Hematopoietic multipotent progenitor cell treated with erythropoietin and hydrocortisone succinate and interleukin-3 and kit ligand, for 6 days (in vitro differentiated cells): ENCODE measurements at regions not wholly inside any gene's neighbourhood (a gene's known extent, or its start where the extent isn't known, plus 50 kb on each side); places are given as distances from the start of the nearest gene placed in this dataset.
A peak's percentile ranks its signal among the peaks of the same experiment; 100 is the strongest.

ENCODE experiments used
- DNase-seq: peaks from one replicate; pipeline ENCODE4 v3.0.0-alpha.2; 2015

DNA sequence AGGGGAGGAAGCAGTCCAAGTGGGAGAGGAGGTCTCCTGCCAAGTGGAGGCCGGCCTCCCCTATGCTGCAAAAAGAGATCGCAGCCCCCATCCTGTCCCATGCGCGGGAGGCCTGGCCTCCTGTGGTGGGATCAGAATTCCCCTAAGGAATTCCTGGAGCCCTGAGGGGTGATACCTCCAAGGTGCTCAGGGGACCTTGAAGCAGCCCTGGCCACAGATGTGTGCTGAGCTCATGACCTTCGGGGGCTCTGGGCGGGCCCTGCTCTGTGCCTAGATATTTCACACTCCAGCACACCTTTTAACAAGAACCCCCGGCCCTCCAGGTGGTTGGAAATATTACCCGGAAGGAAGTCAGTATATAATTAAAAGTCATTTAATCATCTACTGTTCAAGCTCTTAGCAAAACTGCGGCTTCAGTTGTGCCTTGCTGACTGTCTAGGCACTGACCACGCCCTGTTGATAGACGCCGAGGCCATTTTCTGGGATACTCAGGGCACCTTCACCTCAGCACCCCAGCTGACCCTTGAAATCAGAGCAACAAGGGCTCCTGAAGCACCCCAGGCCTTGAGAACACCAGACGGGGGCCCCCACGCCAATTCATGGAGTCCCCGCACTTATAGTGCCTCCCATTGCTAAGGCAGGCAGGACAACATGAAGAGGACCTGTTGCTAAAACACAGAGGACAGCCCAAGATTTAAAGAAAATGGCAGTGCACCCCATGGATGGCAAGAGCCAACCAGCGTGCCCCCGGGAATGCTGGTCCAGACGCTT, 119.1 kb downstream of the NDUFA10 start:
- no peak for DNase-seq

DNA sequence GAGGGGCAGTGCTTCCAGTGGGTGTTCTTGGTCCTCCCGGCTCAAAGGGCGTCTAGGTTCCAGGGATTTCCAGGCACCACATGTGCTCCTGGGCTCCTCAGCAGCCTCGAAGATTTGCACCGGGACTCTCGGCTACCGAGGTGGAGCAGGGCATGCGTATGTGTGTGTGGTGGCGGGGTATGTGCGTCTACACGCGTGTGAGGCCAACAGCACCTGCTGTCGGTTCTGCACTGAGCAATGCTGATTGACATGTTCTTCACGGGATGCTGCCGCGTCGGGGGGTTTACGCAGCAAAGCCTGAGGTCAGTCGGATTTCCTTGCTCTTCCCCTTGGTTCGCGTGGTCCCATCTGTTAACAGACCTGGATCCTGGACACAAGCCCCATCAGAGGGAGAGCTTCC, 119.8 kb downstream of the NDUFA10 start:
- DNase-seq = no peak

DNA sequence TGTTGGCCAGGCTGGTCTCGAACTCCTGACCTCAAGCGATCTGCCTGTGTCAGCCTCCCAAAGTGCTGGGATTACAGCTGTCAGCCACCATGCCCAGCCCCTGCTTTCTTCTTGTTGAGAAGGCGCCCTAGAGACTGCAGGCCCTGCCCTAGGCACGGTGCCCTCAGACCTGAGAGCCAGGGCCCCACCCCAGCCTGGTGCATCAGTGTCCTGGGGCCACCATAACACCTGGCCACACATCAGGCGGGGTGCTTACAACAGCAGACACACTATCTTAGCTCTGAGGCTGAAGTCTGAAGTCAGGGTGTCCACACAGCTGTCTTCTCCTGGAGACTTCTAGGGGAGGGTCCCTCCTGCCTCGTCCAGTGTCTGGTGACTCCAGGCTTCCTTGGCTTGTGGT, 120.6 kb downstream of the NDUFA10 start:
- DNase-seq = no peak

DNA sequence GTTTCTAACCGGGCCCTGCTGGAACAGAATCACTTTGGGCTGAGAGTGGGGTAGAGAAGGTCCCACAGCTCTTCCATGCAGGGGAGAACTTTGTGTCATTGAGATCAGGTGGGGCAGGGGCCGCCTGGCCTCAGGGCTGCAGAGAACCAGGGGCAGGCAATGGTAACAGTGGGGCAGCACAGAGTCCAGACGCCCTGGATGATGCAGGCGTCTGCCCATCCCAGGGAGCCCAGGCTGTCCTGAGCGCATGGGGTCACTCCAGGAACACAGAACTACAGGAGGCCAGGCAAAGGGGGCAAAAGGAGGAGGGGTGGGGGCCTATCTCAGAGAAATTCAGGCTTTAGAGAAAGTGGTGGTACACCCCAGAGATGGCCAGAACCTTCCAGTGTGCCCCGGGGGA, 121.3 kb downstream of the NDUFA10 start:
- no peak for DNase-seq

DNA sequence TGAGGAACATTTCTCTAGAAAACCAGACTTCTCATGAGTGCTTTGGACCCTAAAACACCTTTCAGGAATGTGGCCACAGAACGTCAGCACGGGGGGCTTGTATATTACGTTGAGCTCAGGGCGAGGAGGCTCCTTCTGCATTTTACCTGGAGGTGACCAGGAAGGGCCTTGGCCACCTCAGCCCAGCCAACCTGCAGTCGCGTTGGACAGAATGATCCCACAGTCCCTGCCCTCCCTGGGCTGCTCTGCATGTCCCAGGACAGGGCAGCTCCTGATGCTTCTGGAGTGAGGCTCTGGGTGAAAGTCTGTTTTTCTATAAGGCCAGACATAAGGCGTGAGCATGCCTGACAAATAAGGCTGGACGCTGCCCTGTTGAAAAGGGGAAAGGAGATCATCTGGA, 121.9 kb downstream of the NDUFA10 start:
- DNase-seq = no peak

DNA sequence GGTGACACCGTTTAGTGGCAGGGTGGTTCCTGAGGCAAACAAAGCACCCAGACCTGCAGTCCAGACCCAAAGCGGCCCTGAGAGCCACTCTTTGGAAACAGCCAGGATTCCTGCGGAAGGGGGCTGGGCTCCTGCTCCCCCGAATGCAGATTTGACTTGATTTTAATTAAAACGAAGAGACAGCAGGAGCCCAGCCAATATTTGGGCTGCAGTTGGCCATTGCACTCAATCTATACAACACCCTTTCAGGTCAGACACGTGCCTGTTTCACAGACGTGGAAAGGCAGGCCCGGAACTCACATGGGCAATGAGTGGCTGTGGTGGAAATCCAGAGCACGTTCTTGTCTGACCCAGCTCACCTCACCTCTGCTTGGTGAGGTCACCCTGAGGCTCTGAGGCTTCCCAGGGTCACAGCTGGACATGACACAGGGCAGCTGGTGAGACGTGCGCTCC, 122.4 kb downstream of the NDUFA10 start:
- DNase-seq = no peak

DNA sequence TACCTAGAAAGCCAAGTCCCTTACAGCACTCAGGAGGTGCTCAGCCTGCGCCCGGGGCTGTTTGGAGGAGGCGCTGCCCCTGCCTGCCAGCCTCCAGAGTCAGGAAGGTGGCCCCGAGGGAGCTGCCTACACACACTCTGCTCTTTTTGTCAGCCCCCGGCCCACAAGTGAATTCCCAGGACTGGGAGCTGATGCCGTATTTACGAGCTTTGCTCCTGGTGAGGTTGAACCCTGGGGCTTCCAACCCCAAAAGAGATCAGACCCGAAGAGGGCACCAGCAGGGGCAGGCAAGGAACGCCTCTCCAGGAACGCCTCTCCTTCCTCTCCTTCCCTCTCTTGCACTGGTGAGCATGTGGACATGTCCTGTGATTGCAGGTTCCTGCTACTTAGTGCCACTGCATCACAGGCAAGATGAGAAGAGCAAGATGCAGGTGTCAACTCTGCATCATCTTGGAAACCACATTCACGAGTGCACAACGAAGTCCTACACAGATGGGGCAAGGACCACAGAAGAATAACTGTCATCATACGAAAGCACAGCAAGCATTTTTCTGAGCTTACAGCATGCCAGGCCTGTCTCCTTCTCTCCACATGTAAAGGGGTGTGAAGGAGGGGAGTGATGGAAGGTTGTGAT, 126.7 kb downstream of the NDUFA10 start:
- no peak for DNase-seq

DNA sequence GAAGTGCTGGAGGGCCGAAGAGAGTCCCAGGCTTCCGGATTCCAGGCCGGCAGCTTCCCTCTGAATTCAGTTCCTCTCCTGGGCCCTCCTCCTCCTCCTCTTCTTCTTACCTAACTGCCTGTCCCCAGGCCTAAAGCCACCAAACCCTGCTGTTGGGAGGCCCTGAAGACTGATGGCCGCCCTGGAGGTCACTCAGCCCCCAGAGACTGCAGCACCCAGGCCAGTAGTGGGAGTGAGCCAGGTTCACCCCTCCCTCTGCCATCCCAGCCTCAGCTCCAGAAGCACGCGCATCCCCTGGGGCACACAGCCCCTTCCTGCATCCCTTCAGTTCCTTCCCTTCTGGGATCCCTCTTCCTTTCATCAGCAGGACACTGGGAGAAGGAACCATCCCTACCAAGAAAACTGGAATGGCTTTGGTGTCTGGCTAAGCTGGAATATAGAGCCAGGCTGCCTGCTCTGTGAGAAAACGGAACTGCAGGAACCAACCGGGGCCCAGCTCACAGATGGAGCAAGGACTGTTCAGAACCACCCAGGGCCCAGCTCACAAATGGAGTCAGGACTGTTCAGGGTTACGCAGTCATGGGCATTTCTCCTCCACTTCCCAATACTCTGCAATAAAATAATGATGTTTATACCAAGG, 127.4 kb downstream of the NDUFA10 start:
- DNase-seq = no peak

DNA sequence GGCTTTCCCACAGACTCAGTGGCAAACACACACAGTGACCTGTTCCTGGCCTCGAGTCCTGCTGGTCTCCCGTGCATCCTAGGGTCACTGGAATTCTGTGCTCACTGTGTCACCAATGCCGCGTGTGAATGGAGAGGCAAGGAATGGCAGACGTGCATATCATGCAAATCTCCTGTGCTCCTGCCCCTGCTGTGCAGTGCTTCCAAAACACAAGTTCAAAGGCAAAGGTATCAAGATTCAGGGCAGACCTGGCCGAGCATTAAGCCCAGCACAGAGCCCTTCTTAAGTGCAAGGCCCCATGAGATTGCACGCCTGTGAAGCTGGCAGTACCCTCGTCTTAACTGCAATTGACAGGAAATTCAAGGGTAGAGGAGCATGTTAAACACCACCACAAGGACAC, 129.1 kb downstream of the NDUFA10 start:
- DNase-seq = no peak

DNA sequence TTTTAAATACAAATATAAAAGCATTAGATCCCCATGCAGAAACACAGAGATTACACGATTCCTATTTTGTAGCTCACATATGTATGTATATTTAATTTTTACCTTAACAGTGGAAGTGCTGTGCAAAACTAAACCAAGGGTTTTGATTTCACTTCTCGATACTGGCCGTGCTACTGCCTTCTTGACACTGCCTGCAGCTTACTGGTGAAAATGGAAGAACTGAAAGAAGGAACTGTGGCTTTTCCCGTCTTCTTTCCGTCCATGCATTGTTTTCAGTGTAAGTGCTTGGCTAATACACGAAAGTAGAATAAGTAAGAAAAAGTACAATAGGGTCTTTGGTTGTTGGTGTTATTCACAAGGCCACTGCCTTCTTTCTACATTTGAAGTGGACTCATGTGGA, 129.5 kb downstream of the NDUFA10 start:
- DNase-seq = no peak

DNA sequence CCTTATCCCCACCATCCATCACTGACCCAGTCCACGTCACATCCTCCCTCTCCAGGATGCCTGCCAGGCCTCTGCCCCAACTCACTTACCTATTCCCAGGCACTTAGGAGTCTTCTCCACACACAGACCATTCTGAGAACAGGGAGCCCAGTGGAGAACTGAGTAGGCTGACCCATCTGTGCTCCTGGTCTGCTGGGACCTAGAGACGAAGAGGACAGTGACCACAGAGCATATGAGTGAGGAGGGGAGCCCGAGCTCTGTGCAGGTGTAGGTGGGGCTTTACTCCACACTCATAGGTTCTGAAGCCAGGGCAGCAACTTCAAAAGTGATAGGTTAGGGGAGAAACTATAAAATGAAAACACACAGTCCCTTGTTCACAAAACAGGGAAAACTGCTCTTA, 130.0 kb downstream of the NDUFA10 start:
- DNase-seq = no peak

DNA sequence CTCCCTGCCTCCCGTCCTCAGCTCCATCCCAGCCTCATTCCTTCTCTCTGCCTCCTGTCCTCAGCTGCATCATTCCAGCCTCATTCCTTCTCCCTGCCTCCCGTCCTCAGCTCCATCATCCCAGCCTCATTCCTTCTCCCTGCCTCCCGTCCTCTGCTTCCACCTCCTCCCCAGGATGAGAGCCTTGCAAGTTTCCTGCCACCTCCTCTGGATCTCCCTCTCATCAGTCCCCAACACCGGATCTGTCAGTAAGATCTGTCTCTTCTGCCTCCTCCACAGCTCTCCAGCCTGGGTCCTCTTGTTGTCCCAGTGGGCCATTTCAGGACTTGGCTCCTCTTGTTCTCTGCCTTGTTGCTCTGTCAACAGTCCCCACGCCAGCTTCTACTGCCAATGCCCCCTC, 130.9 kb downstream of the NDUFA10 start:
- no peak for DNase-seq

DNA sequence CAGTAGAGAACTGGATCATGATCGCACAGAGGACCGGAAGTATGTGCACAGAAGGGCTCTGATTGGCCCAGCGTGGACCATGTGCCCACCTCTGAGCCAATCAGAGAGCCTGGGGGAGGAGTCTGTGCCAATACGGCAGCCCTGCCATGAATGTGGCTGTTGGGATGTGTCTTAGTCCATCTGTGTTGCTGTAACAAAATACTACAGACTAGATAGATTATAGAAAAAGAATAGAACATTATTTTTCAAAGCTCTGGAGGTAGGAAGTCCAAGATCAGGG, 132.0 kb downstream of the NDUFA10 start:
- DNase-seq = peak; percentile 11

DNA sequence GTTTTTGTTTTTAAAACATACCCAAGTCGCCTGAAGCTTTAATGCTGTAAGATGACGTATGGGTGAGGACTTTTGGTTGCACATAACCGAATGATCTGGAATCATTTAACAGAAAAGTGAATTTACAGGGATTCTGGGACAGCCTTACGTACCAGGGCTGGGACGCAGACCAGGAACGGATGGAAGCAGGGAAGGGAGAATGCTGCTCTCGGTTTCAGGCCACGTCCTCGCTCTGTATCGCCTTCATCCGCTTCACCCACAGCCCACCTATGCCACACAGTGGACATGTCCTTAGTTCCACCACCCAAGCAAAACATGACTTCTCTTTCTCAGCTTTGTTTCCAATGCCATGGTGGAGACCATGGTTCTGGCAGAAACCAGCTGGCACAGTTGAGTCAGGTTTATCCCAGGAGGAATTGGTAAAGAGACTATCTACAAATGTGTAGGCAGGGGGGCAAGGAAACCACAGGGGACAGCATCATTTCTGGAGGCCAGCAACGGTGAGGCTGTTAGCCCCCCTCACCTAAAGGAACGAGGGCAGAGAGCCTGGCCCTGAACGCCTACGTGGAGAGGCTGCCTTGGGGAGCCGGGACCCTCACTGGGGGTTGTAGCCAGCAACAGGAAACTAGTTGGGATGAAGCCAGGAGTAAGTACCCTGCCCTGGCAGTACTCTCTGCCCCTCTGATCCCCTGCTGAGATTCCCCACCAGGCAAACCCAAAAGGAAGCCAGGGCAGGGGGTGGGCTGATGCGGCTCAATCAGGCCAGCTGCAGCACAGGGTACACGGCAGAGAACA, 132.5 kb downstream of the NDUFA10 start:
- no peak for DNase-seq

DNA sequence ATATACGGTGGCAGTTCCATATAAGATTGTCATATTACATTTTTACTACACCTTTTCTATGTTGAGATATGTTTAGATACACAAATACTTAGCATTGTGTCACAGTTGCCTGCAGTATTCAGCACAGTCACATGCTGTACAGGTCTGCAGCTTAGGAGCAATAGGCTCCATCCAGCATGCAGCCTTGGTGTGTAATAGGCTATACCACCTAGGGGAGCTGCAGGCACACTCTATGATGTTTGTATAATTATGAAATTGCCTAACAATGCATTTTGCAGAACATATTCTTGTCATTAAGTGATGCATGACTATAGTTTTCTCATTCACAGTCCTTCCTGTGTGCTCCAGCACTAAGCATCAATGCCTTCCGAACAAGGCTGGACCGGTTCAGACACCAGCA, 133.4 kb downstream of the NDUFA10 start:
- peak; percentile 7 for DNase-seq

DNA sequence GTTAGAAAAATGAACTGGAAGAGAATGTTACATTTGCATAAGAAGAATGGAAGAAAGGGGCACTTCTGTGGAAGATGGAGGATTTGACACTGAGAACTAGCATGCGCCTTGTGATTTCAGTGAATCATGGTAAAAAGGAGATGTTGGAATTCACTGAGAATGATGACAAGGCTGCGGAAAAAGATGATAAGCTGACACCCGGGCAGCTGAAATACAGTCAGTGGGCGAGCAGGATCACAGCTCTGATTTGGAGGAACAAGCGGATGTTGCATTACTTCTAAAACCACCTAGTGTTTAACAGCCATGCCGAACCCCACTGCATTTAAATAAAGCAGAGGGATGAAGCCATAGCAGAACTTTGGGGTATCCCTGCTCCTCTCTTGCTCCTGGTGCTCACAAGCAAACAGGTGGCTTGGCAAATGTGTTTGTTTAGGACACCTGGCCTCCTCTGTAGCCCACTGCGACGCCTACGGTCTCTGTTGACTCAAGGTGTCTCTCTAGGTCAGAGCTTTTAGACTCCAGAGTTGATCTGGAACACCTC, 134.9 kb downstream of the NDUFA10 start:
- DNase-seq = no peak

DNA sequence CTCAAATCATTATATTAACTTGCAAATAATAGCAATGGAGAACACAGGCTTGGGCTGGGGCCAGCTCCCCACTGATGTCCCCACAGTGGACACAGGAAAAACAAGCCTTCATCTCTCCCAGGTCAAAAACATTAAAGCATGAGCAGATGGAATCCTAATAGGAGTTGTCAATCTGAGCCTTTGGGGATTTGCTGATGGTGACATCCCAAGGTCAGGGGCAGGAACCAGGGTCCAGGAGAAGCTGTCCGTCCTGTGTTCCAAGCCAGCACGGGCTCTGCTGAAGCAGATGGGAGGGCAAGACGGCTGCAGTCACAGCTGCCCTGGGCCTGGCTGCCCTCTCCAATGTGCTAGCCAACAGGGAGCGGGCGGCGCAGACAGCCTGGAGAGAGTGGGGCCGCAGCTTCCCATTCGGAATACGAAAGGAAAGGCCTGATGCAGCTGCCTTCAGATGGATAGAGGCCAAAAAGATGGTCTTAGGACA, 135.5 kb downstream of the NDUFA10 start:
- DNase-seq = no peak

DNA sequence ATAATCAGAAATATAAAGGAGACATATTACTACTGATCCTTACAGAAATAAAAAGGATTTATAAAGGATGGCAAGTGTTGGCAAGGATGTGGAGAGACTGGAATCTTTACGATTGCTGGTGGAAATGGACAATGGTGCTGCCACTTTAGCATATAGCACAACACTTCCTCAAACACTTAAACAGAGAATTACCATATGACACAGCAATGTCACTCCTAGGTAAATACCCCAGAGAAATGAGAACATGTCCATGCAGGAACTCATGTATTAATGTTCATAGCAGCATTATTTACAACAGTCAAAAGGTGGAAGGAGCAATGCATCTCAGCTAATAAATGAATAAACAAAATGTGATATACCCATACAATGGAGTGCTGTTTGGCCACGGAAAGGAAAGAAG, 137.5 kb downstream of the NDUFA10 start:
- DNase-seq = no peak

DNA sequence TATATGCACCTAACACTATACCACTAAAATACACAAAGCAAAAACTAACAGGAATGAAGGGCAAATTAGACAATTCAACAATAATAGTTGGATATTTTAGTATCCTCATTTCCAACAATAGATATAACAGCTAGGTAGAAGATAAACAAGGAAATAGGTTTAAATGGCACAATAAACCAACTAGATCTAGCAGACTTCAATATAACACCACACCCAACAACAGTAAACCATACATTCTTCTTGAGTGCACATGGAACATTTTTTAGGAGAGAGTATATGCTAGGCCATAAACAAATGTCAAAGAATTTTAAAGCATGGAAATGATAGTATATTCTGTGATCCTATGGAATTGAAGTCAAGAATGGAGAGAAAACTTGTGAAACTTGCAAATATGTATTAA, 138.4 kb downstream of the NDUFA10 start:
- DNase-seq = no peak

DNA sequence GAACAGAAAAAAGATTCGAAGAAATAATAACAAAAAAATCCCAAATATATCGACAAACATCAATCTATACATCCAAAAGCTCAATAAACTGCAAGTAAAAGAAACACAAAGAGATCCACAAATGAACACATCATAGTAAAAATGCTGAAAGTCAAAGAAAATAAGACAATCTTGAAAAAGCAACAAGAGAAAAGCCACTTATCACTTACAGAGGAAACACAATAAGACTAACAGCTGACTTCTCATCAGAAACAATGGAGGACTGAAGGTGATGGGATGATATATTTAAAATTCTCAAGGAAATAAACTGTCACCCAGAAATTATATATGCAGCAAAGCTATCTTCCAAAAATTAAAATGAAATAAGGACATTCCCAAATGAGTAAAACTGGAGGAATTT, 140.3 kb downstream of the NDUFA10 start:
- DNase-seq = peak; percentile 11

DNA sequence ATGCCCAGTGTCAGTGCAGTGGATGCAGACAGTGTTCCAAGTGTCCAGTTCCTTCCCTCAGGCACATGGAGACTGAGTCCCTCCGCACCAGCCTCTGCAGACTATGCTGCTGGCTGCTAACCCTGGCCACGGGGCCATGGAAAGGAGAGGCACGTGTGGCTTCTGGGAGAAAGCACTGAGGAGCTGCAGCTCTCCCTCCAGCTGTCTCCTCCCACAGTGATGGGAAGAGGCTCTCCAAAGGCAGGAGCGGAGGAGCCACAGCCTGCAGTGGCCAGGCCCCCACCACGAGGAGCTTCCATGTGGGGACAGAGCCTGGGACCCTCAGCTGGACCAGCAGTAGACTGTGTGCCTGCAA, 141.1 kb downstream of the NDUFA10 start:
- DNase-seq = no peak

DNA sequence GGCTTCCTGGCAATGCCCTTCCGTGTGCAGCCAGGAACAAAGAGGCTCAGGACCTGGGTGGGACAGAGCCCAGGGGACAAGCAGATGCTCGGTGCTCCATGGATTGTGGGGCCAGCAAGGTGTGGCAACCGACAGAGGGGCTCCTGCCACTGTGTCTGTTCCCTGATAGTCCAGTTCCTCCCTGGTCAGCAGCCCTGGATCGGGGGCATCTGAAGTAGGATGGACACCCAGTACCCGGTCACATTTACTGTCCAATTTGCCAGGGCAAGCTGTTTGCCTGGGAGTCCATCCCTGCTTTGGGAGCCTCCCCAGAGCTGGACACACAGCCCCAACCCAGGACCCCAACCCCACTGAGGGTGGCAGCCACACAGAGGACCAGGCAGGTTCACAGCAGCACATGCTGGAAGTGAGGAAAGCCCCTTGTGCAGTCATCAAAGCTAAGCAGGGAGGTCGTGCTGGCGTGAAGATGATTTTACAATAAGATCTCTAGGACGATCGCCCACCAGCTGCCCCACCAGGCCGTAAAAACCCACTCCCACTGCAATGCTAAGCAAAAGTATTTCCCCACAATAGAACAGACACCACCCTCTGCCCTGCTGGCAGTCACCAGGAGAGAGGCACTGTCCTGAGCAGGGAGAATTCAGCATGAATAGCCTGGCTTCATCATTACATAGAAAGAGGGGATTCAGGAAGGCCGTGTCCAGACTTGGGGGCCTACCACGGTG, 141.7 kb downstream of the NDUFA10 start:
- DNase-seq = no peak

DNA sequence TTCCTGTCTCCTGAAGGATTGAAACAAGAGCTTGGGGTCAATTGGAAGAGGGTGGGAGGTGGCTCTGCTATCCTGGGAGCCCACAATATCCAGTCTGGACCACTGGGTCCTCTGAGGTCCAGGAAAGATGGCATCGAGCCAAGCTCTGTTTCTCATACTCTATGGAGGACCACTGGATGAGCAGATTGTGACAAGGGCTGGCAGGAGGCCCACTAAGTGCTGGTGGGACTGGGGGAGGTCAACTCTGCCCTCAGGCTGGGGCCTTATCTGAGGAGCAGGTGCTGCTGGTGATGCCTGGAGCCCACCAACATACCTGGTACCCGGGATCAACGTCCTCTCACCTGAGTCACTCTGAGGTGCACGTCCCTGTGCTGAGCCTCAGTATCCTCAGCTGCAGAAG, 142.4 kb downstream of the NDUFA10 start:
- DNase-seq = no peak
